Activated T-helper 1 cell treated with anti-CD3 and anti-CD28 coated beads, Interleukin-2, amount 50 U/mL, for 16 hours (primary cell): ENCODE measurements at regions not wholly inside any gene's neighbourhood (a gene's known extent, or its start where the extent isn't known, plus 50 kb on each side); places are given as distances from the start of the nearest gene placed in this dataset.
"Not testable (repeated sequence)": the region's sequence is repeated elsewhere in the genome, so short reads cannot be mapped to it uniquely, and the experiment has no call there.

Source experiments
- DNase-seq, 2 donors: peaks; one replicate each; pipeline ENCODE4 v3.0.0-alpha.2; 2020; ENCODE audit warnings: low read depth in 1 of 2, low spot score in 1 of 2

DNA sequence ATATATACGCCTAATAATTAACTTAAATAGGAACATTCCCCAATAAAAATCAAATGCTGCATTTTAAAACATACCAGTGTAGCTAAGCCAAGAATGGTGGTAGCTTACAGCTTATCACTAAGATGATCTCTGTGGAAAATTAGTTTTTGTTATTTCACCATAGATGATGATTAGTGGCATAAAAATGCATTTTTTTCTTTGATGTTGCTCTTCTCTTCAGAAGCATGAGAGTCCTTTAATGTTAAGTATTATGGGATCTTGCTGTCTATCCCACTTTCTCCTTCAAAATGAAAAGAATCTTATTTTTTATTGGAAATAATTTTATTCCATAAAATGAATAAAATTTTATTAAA is 731.0 kb downstream of the SLITRK1 start:
- no peak for DNase-seq

GRCh38 chr13:83150616-83151307 is 731.5 kb downstream of the SLITRK1 start:
- no peak for DNase-seq

GRCh38 chr13:83136660-83137059 is 745.6 kb downstream of the SLITRK1 start:
- no peak for DNase-seq

DNA sequence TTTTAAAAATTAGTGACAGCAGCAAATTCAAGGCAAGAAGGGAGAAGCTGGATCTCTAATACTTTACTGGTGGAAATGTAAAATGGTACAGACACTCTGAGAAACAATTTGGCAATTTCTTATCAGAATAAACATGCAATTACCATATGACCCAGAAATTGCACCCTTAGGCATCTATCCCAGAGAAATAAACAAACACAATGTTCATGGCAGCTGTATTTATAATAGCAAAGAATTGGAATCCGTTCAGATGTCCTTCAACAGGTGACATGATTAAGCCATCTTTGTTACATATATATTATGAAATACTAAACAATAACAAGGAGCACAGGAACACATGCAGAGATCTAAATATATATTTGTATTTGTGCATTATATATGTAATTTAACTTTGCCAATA is 756.5 kb downstream of the SLITRK1 start:
- no peak for DNase-seq

GRCh38 chr13:83121896-83122295 is 760.4 kb downstream of the SLITRK1 start:
- DNase-seq, result no peak

- no peak for DNase-seq
These were observed 765.2 kb downstream of the SLITRK1 start for GRCh38 chr13:83117046-83117445.

- not testable (repeated sequence) for DNase-seq
These were observed 780.6 kb downstream of the SLITRK1 start for GRCh38 chr13:83101574-83102247.

GRCh38 chr13:83100237-83100636 is 782.0 kb downstream of the SLITRK1 start:
- no peak for DNase-seq

- DNase-seq, result no peak
These were observed 793.4 kb downstream of the SLITRK1 start for GRCh38 chr13:83088858-83089257.

GRCh38 chr13:83086948-83087347 is 795.3 kb downstream of the SLITRK1 start:
- no peak for DNase-seq

GRCh38 chr13:83086088-83086487 is 796.2 kb downstream of the SLITRK1 start:
- no peak for DNase-seq

DNA sequence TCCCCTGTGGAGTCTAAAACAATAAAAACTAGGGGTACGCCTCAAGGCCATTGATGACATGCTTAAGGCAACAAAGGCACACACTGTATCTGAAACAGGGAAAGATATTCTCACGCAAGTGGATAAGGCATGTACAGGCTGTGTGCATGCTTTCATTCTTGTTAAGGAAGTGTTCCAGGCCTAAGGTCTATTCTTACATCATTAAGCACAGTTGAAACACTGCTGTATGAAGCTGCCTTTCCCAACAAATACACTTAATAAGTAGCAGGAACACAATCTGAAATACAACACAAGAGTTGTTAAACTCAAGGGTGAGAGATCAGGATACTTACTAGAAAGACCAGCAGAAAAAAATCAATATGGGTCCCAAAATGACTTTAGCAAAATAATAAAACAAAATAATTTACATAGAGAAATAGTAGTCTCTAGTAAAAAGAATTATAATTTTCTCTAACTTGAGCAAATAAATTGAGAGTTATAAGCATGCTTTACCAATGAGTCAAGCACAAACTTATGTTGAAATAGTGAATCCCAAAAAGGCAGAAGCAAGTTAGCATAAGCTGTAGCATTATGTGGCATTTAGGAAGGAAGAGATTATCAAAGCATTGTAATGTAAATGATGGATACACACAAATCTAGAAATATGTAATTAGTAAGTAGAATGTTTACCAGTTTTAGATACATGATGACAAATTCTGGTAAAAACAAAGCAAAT is 796.9 kb downstream of the SLITRK1 start:
- no peak for DNase-seq

DNA sequence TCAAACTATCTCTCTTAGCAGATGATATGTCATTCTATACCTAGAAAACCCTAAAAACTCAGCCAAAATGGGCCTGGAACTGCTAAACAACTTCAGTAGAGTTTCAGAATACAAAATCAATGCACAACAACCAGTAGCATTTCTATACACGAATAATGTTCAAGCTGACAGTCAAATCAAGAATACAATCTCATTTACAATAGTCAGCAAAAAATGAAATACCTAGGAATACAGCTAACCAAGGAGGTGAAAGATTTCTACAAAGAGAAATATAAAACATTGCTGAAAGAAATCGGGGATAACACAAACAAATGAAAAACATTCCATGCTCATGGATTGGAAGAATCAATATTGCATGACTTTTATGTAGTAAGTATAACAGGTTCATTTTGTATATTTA is 804.8 kb downstream of the SLITRK1 start:
- no peak for DNase-seq

GRCh38 chr13:83073930-83074329 is 808.3 kb downstream of the SLITRK1 start:
- DNase-seq, result not testable (repeated sequence)

GRCh38 chr13:83065108-83065507 is 817.2 kb downstream of the SLITRK1 start:
- DNase-seq, result no peak

DNA sequence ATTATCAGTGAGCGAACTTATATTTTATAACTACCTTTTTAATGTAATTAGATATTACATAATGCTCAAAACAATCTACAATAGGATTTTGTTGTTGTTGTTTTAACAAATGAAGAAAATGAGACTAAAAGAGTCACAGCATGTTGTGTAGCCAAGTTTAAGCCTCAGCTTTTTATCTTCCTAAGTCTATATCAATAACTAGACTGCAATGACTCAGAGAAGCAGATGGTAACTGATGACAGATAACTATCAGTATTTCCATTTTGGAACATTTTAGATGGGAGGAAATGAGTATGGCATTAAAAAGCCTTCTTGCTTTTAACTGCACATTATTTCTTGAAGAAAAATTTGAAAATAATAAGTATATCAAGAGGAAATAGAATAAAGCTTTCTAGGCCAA is 825.2 kb downstream of the SLITRK1 start:
- DNase-seq, result no peak

GRCh38 chr13:83056269-83056668 is 826.0 kb downstream of the SLITRK1 start:
- DNase-seq, result no peak

GRCh38 chr13:83048419-83048818 is 833.9 kb downstream of the SLITRK1 start:
- no peak for DNase-seq

DNA sequence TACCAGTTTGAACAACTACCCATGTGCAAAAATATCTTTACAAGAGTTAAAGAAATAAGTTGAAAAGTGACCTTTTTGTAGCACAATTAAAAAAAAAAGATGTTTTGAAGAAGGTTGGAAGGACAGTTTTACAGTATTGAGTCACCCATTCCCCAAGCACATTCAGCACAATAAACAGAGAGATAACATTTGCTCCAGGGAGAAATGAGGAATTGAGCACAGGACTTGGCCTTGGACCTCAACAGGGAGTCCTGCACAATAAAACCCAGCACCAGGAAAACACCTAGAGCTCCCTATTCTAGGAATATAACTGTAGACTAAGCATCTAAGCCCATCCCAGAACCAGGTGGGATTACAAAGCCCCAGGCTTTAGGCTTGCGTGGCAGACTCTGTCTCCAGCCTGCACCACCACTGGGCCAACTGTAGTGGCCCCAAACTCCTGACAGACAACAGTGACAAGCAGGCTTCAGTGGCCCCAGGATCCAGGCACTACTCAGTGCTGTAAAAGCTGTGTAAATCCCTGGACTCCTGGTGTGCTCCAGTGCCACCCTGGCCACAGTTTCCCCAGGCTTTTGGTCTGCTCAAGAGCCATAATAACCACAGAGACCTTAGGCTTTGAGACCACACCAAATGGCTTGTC is 857.2 kb downstream of the SLITRK1 start:
- DNase-seq, result no peak

- DNase-seq, result no peak
These were observed 858.0 kb downstream of the SLITRK1 start for GRCh38 chr13:83024232-83024631.

DNA sequence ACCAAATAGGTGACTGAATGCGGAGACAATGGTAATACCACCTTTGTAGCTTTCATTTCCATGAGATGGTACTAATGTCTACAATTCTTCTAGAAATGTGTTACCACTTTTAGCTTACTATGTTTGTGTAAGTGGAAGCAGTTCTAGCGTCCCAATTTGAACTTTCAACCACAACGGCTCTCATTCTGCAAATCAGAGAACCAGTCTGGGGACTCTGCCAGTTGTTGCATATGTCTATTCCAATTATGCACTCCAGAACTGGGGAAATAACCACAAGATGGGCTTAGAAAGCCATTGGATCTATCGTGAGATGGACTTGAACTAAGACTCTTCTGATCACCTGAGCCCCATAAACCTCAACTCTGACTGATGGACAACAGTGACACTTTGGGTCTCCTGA is 862.3 kb downstream of the SLITRK1 start:
- DNase-seq, result no peak

- no peak for DNase-seq
These were observed 872.3 kb downstream of the SLITRK1 start for GRCh38 chr13:83009987-83010386.
